WTC11 (cell line): ENCODE measurements at regions not wholly inside any gene's neighbourhood (a gene's known extent, or its start where the extent isn't known, plus 50 kb on each side); places are given as distances from the start of the nearest gene placed in this dataset.

Experiments
- ATAC-seq: fragments of 200-7000 bp; cut with Tn5 transposase; 2 replicates; pipeline ENCODE4 v1.10.0; 2021; ENCODE audit warnings: mild to moderate bottlenecking, moderate library complexity
- CTCF ChIA-PET: fragments of 300-600 bp; sonication (Branson Sonifier 250); formaldehyde crosslinking; loops from one replicate; lab custom pipeline; 2021; ENCODE audit warnings: antibody characterized with exemption; lab: Charles Lee
- POLR2A ChIA-PET: fragments of 350-600 bp; sonication (Branson Sonifier 250); formaldehyde crosslinking; loops from one replicate; lab custom pipeline; 2021; ENCODE audit warnings: antibody characterized with exemption; lab: Charles Lee
- DNase-seq: peaks from one replicate; pipeline ENCODE4 v3.0.0; 2021; ENCODE audit warnings: low spot score
- H3K27ac Mint-ChIP-seq: 2 replicates; pipeline ENCODE4 v1.8.0; 2021; ENCODE audit warnings: mixed read lengths
- H3K27me3 Mint-ChIP-seq: 2 replicates; pipeline ENCODE4 v1.8.0; 2021; ENCODE audit warnings: low read depth, mild to moderate bottlenecking, moderate library complexity, mixed read lengths
- H3K36me3 Mint-ChIP-seq: 2 replicates; pipeline ENCODE4 v1.8.0; 2021; ENCODE audit warnings: mixed read lengths
- H3K4me1 Mint-ChIP-seq: 2 replicates; pipeline ENCODE4 v1.8.0; 2022; ENCODE audit warnings: mixed read lengths
- H3K4me3 Mint-ChIP-seq: 2 replicates; pipeline ENCODE4 v1.8.0; 2021; ENCODE audit warnings: mild to moderate bottlenecking, moderate library complexity, mixed read lengths
- H3K9me3 Mint-ChIP-seq: 2 replicates; pipeline ENCODE4 v1.8.0; 2021; ENCODE audit warnings: mixed read lengths
- AR ChIP-seq: fragments of 250-450 bp; sonication (Bioruptor Pico); IDR thresholded peaks from 2 replicates; pipeline ENCODE4 v1.9.0; 2021; ENCODE audit warnings: mild to moderate bottlenecking
- ARID4B ChIP-seq: sonication (generic); formaldehyde crosslinking; IDR thresholded peaks from 2 replicates; pipeline ENCODE4 v1.8.0; 2023; ENCODE audit warnings: missing genetic modification reagents, mild to moderate bottlenecking, borderline replicate concordance
- ETV6 ChIP-seq: sonication (generic); formaldehyde crosslinking; IDR thresholded peaks from 2 replicates; pipeline ENCODE4 v1.8.1; 2022; ENCODE audit warnings: mild to moderate bottlenecking, missing genetic modification reagents
- FOXP4 ChIP-seq: sonication (generic); formaldehyde crosslinking; IDR thresholded peaks from 2 replicates; pipeline ENCODE4 v1.8.0; 2022; ENCODE audit warnings: mild to moderate bottlenecking, missing genetic modification reagents
- GABPB1 ChIP-seq: sonication (generic); formaldehyde crosslinking; IDR thresholded peaks from 2 replicates; pipeline ENCODE4 v1.8.1; 2023; ENCODE audit warnings: mild to moderate bottlenecking, missing genetic modification reagents
- IRF2 ChIP-seq: sonication (generic); formaldehyde crosslinking; IDR thresholded peaks from 2 replicates; pipeline ENCODE4 v1.8.0; 2022; ENCODE audit warnings: low read depth, missing genetic modification reagents, borderline replicate concordance
- MLX ChIP-seq: sonication (generic); formaldehyde crosslinking; IDR thresholded peaks from 2 replicates; pipeline ENCODE4 v1.8.1; 2023; ENCODE audit warnings: mild to moderate bottlenecking, missing genetic modification reagents, moderate library complexity
- MYBL2 ChIP-seq: sonication (generic); formaldehyde crosslinking; IDR thresholded peaks from 2 replicates; pipeline ENCODE4 v1.8.1; 2023; ENCODE audit warnings: mild to moderate bottlenecking, moderate library complexity, missing genetic modification reagents
- SMAD4 ChIP-seq: sonication (generic); formaldehyde crosslinking; IDR thresholded peaks from 2 replicates; pipeline ENCODE4 v1.8.0; 2022; ENCODE audit warnings: mild to moderate bottlenecking, missing genetic modification reagents
- SP1 ChIP-seq: sonication (generic); formaldehyde crosslinking; conservative IDR thresholded peaks from 2 replicates; pipeline ENCODE4 v1.8.1; 2022; ENCODE audit warnings: missing genetic modification reagents
- ZNF232 ChIP-seq: sonication (generic); formaldehyde crosslinking; IDR thresholded peaks from 2 replicates; pipeline ENCODE4 v1.8.0; 2022; ENCODE audit warnings: mild to moderate bottlenecking, missing genetic modification reagents
- ZNF317 ChIP-seq: sonication (generic); formaldehyde crosslinking; IDR thresholded peaks from 2 replicates; pipeline ENCODE4 v1.8.1; 2023; ENCODE audit warnings: low read depth, mild to moderate bottlenecking, moderate library complexity, missing genetic modification reagents, borderline replicate concordance
- ZNF396 ChIP-seq: fragments of 250-450 bp; sonication (Bioruptor Pico); IDR thresholded peaks from 2 replicates; pipeline ENCODE4 v1.8.0; 2021; ENCODE audit warnings: mild to moderate bottlenecking, moderate library complexity, borderline replicate concordance
- ZNF416 ChIP-seq: fragments of 250-450 bp; sonication (Bioruptor Pico); IDR thresholded peaks from 2 replicates; pipeline ENCODE4 v1.9.0; 2021; ENCODE audit warnings: mild to moderate bottlenecking, inconsistent platforms
- TF ChIP-seq, protein P1 (sequence below): fragments of 250-450 bp; sonication (Bioruptor Pico); IDR thresholded peaks from 2 replicates; pipeline ENCODE4 v2.1.2; 2022; ENCODE audit warnings: mild to moderate bottlenecking, moderate library complexity
- TF ChIP-seq, protein P2 (sequence below): sonication (generic); formaldehyde crosslinking; conservative IDR thresholded peaks from 2 replicates; pipeline ENCODE4 v1.8.1; 2023; ENCODE audit warnings: mild to moderate bottlenecking, low read depth, missing genetic modification reagents, moderate library complexity
- TF ChIP-seq, protein P3 (sequence below): fragments of 250-450 bp; sonication (Bioruptor Pico); IDR thresholded peaks from 2 replicates; pipeline ENCODE4 v1.9.0; 2021; ENCODE audit warnings: mild to moderate bottlenecking, borderline replicate concordance

- Mint-ChIP-seq H3K4me3 (no peak overlapping the region), H3K4me1 (peaks cover 5% of the 10 kb centered on the region), H3K27me3 (no peaks in the 10 kb centered on the region), H3K36me3 (peaks cover 8% of the 10 kb centered on the region), H3K27ac (no peak overlapping the region), H3K9me3 (peaks cover 19% of the 10 kb centered on the region)
- ChIA-PET CTCF (no interaction called here), POLR2A (no interaction called here)
- ATAC-seq = no peak
- no peak for TF ChIP-seq ZNF232 (CRISPR knock-in tag)
- TF ChIP-seq, protein P1, sequence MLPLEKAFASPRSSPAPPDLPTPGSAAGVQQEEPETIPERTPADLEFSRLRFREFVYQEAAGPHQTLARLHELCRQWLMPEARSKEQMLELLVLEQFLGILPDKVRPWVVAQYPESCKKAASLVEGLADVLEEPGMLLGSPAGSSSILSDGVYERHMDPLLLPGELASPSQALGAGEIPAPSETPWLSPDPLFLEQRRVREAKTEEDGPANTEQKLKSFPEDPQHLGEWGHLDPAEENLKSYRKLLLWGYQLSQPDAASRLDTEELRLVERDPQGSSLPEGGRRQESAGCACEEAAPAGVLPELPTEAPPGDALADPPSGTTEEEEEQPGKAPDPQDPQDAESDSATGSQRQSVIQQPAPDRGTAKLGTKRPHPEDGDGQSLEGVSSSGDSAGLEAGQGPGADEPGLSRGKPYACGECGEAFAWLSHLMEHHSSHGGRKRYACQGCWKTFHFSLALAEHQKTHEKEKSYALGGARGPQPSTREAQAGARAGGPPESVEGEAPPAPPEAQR (CRISPR knock-in tag) = no peak
- TF ChIP-seq MLX (CRISPR knock-in tag) = no peak
- no peak for TF ChIP-seq ARID4B
- no peak for TF ChIP-seq GABPB1 (CRISPR knock-in tag)
- no peak for TF ChIP-seq SMAD4
- no peak for TF ChIP-seq ZNF317 (CRISPR knock-in tag)
- TF ChIP-seq ZNF416 (CRISPR knock-in tag) = no peak
- no peak for TF ChIP-seq SP1 (CRISPR knock-in tag)
- TF ChIP-seq ZNF396 = no peak
- TF ChIP-seq IRF2 (CRISPR knock-in tag) = no peak
- no peak for TF ChIP-seq FOXP4 (CRISPR knock-in tag)
- TF ChIP-seq, protein P2, sequence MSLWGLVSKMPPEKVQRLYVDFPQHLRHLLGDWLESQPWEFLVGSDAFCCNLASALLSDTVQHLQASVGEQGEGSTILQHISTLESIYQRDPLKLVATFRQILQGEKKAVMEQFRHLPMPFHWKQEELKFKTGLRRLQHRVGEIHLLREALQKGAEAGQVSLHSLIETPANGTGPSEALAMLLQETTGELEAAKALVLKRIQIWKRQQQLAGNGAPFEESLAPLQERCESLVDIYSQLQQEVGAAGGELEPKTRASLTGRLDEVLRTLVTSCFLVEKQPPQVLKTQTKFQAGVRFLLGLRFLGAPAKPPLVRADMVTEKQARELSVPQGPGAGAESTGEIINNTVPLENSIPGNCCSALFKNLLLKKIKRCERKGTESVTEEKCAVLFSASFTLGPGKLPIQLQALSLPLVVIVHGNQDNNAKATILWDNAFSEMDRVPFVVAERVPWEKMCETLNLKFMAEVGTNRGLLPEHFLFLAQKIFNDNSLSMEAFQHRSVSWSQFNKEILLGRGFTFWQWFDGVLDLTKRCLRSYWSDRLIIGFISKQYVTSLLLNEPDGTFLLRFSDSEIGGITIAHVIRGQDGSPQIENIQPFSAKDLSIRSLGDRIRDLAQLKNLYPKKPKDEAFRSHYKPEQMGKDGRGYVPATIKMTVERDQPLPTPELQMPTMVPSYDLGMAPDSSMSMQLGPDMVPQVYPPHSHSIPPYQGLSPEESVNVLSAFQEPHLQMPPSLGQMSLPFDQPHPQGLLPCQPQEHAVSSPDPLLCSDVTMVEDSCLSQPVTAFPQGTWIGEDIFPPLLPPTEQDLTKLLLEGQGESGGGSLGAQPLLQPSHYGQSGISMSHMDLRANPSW (CRISPR knock-in tag) = no peak
- no peak for TF ChIP-seq ETV6 (CRISPR knock-in tag)
- TF ChIP-seq, protein P3, sequence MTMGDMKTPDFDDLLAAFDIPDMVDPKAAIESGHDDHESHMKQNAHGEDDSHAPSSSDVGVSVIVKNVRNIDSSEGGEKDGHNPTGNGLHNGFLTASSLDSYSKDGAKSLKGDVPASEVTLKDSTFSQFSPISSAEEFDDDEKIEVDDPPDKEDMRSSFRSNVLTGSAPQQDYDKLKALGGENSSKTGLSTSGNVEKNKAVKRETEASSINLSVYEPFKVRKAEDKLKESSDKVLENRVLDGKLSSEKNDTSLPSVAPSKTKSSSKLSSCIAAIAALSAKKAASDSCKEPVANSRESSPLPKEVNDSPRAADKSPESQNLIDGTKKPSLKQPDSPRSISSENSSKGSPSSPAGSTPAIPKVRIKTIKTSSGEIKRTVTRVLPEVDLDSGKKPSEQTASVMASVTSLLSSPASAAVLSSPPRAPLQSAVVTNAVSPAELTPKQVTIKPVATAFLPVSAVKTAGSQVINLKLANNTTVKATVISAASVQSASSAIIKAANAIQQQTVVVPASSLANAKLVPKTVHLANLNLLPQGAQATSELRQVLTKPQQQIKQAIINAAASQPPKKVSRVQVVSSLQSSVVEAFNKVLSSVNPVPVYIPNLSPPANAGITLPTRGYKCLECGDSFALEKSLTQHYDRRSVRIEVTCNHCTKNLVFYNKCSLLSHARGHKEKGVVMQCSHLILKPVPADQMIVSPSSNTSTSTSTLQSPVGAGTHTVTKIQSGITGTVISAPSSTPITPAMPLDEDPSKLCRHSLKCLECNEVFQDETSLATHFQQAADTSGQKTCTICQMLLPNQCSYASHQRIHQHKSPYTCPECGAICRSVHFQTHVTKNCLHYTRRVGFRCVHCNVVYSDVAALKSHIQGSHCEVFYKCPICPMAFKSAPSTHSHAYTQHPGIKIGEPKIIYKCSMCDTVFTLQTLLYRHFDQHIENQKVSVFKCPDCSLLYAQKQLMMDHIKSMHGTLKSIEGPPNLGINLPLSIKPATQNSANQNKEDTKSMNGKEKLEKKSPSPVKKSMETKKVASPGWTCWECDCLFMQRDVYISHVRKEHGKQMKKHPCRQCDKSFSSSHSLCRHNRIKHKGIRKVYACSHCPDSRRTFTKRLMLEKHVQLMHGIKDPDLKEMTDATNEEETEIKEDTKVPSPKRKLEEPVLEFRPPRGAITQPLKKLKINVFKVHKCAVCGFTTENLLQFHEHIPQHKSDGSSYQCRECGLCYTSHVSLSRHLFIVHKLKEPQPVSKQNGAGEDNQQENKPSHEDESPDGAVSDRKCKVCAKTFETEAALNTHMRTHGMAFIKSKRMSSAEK = no peak
- no peak for TF ChIP-seq AR
- no peak for TF ChIP-seq MYBL2 (CRISPR knock-in tag)
- DNase-seq = no peak
Observed at GRCh38 chr14:43369710-43370564, 1137.1 kb downstream of the FSCB start.
